Ascending aorta (tissue), 2 donors: ENCODE measurements at regions not wholly inside any gene's neighbourhood (a gene's known extent, or its start where the extent isn't known, plus 50 kb on each side); places are given as distances from the start of the nearest gene placed in this dataset.
"Not testable (repeated sequence)": the region's sequence is repeated elsewhere in the genome, so short reads cannot be mapped to it uniquely, and the experiment has no call there.

Experiments
- DNase-seq, 2 donors: peaks; one replicate each; pipeline ENCODE4 v3.0.0-alpha.2; 2019; ENCODE audit warnings: low spot score in 2 of 2
- H3K27ac ChIP-seq, 2 donors: fragments of 200-600 bp; sonication (generic); one replicate each; pipeline ENCODE4 v1.5.1; 2016 to 2017; ENCODE audit warnings: mild to moderate bottlenecking in 1 of 2
- H3K27me3 ChIP-seq: fragments of 200-600 bp; sonication (generic); one replicate; pipeline ENCODE4 v1.5.1; 2017
- H3K36me3 ChIP-seq, 2 donors: fragments of 200-600 bp; sonication (generic); one replicate each; pipeline ENCODE4 v1.5.1; 2016
- H3K4me1 ChIP-seq, 2 donors: fragments of 200-600 bp; sonication (generic); one replicate each; pipeline ENCODE4 v1.5.1; 2016 to 2017; ENCODE audit warnings: mild to moderate bottlenecking in 1 of 2
- H3K4me3 ChIP-seq, 2 donors: fragments of 200-600 bp; sonication (generic); one replicate each; pipeline ENCODE4 v1.5.1; 2016 to 2017; ENCODE audit warnings: mild to moderate bottlenecking in 1 of 2
- H3K9me3 ChIP-seq, 2 donors: fragments of 200-600 bp; sonication (generic); one replicate each; pipeline ENCODE4 v1.5.1; 2016
- intact Hi-C: fragments of 100-400 bp; cut with DNase I; formaldehyde crosslinking; loops from one replicate; pipeline ENCODE4 v1.15.1; 2023
- TF ChIP-seq, protein P1 (sequence below), 3 experiments: fragments of 200-600 bp in 2 of 3; fragments of 450-650 bp in 1 of 3; sonication (generic) in 2 of 3; IDR thresholded peaks; one replicate each; pipeline ENCODE4 v1.5.1; 2016 to 2019; ENCODE audit warnings: antibody characterized with exemption in 3 of 3, mild to moderate bottlenecking in 1 of 3, moderate library complexity in 1 of 3

DNA sequence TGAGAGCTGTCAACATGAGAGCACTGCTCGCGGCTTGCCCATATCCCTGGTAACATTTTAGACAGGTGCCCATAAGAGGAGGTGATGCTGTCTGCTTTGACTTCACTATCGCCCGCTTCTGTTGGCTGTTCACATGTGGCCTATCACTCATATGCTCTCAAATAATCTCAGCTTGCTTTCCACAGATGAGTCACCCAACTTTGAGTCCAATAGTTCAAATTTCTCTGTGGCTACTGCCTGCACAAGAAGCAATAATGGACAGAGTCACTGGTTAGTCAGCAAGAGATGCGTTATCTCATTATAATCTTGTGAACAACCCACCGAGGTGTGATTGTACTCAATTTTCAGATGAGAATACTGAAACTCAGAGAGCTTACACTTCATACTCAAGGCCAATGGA, 1714.1 kb downstream of the LRRC4C start:
- Histone ChIP-seq H3K27ac (no peak overlapping the region), H3K36me3 (no peaks in the 10 kb centered on the region), H3K4me3 (no peak overlapping the region), H3K4me1 (no peaks in the 10 kb centered on the region), H3K9me3 (no peaks in the 10 kb centered on the region), H3K27me3 (no peaks in the 10 kb centered on the region)
- TF ChIP-seq, protein P1, sequence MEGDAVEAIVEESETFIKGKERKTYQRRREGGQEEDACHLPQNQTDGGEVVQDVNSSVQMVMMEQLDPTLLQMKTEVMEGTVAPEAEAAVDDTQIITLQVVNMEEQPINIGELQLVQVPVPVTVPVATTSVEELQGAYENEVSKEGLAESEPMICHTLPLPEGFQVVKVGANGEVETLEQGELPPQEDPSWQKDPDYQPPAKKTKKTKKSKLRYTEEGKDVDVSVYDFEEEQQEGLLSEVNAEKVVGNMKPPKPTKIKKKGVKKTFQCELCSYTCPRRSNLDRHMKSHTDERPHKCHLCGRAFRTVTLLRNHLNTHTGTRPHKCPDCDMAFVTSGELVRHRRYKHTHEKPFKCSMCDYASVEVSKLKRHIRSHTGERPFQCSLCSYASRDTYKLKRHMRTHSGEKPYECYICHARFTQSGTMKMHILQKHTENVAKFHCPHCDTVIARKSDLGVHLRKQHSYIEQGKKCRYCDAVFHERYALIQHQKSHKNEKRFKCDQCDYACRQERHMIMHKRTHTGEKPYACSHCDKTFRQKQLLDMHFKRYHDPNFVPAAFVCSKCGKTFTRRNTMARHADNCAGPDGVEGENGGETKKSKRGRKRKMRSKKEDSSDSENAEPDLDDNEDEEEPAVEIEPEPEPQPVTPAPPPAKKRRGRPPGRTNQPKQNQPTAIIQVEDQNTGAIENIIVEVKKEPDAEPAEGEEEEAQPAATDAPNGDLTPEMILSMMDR (IDR thresholded peaks at IDR 0.05): no peak
- intact Hi-C loops: no loop called here
- no peak for DNase-seq

GRCh38 chr11:39741066-39741465, 1718.4 kb downstream of the LRRC4C start:
- intact Hi-C loops: no loop called here
- Histone ChIP-seq H3K4me3 (no peak overlapping the region), H3K36me3 (no peaks in the 10 kb centered on the region), H3K27me3 (no peaks in the 10 kb centered on the region), H3K27ac (no peak overlapping the region), H3K4me1 (no peaks in the 10 kb centered on the region), H3K9me3 (no peaks in the 10 kb centered on the region)
- no peak for DNase-seq
- TF ChIP-seq, protein P1 (IDR thresholded peaks at IDR 0.05): no peak

DNA sequence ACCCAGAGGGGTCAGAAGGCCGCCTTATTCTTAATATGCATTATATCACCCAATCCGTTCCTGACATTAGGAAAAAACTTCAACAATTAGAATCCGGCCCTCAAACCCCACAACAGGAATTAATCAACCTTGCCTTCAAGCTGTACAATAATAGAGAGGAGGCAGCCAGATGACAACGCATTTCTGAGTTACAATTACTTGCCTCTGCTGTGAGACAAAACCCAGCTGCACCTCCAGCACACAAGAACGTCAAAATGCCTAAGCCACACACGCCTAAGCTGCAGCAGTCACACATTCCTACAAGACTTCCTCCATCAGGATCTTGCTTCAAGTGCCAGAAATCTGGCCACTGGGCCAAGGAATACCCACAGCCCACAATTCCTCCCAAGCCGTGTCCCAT, 1723.1 kb downstream of the LRRC4C start:
- intact Hi-C loops, H3K9me3 ChIP-seq: not testable (repeated sequence)

GRCh38 chr11:39732001-39732400, 1727.5 kb downstream of the LRRC4C start:
- Histone ChIP-seq H3K4me3 (no peak overlapping the region), H3K27ac (no peak overlapping the region), H3K4me1 (no peaks in the 10 kb centered on the region), H3K9me3 (no peaks in the 10 kb centered on the region), H3K36me3 (no peaks in the 10 kb centered on the region), H3K27me3 (no peaks in the 10 kb centered on the region)
- DNase-seq: no peak
- intact Hi-C loops: no loop called here
- TF ChIP-seq, protein P1 (IDR thresholded peaks at IDR 0.05): no peak

More for the DNA sequence above, 1723.1 kb downstream of the LRRC4C start:
- H3K27me3 ChIP-seq, H3K27ac ChIP-seq, H3K4me3 ChIP-seq, H3K4me1 ChIP-seq, DNase-seq, H3K36me3 ChIP-seq: not testable (repeated sequence)

GRCh38 chr11:39725081-39725480, 1734.4 kb downstream of the LRRC4C start:
- no peak overlapping the region for H3K4me3 ChIP-seq
- TF ChIP-seq, protein P1 (IDR thresholded peaks at IDR 0.05): no peak
- H3K4me1 ChIP-seq: no peaks in the 10 kb centered on the region
- intact Hi-C loops: no loop called here
- DNase-seq: no peak
- H3K36me3 ChIP-seq: no peaks in the 10 kb centered on the region
- no peaks in the 10 kb centered on the region for H3K9me3 ChIP-seq
- no peak overlapping the region for H3K27ac ChIP-seq
- H3K27me3 ChIP-seq: no peaks in the 10 kb centered on the region

- Histone ChIP-seq H3K27me3 (no peaks in the 10 kb centered on the region), H3K9me3 (no peaks in the 10 kb centered on the region), H3K36me3 (no peaks in the 10 kb centered on the region), H3K4me1 (no peaks in the 10 kb centered on the region), H3K4me3 (no peak overlapping the region), H3K27ac (no peak overlapping the region)
- no peak for DNase-seq
- TF ChIP-seq, protein P1 (IDR thresholded peaks at IDR 0.05): no peak
- intact Hi-C loops: no loop called here
Observed at GRCh38 chr11:39724404-39724803, 1735.0 kb downstream of the LRRC4C start.
